AG09309 (cell line): ENCODE measurements at regions not wholly inside any gene's neighbourhood (a gene's known extent, or its start where the extent isn't known, plus 50 kb on each side); places are given as distances from the start of the nearest gene placed in this dataset.
"Not testable (repeated sequence)": the region's sequence is repeated elsewhere in the genome, so short reads cannot be mapped to it uniquely, and the experiment has no call there.

ENCODE experiments used
- DNase-seq: peaks from one replicate; pipeline ENCODE4 v3.0.0-alpha.2; 2010; ENCODE audit warnings: low read depth
- H3K4me3 ChIP-seq: 2 replicates; pipeline ENCODE4 v1.5.1; 2011; ENCODE audit warnings: mild to moderate bottlenecking, low read depth, low read length, moderate library complexity; ENCODE audit not compliant: control insufficient read depth
- CTCF ChIP-seq: IDR thresholded peaks from 2 replicates; pipeline ENCODE4 v1.5.1; 2011; ENCODE audit warnings: mild to moderate bottlenecking, low read depth, low read length, inconsistent platforms; ENCODE audit not compliant: insufficient read depth, control insufficient read depth; ENCODE audit errors: missing control alignments

GRCh38 chr17:13659051-13659450 lies 57.3 kb upstream of the HS3ST3A1 start:
- H3K4me3 ChIP-seq, DNase-seq: not testable (repeated sequence)

GRCh38 chr17:13665872-13666635 lies 64.3 kb upstream of the HS3ST3A1 start:
- TF ChIP-seq CTCF: no peak
- DNase-seq: no peak
- no peak overlapping the region for H3K4me3 ChIP-seq

- TF ChIP-seq CTCF: no peak
- no peak for DNase-seq
- H3K4me3 ChIP-seq: no peak overlapping the region
Observed at GRCh38 chr17:13671341-13671740, 69.6 kb upstream of the HS3ST3A1 start.

GRCh38 chr17:13671771-13672170 lies 70.0 kb upstream of the HS3ST3A1 start:
- no peak for DNase-seq
- no peak overlapping the region for H3K4me3 ChIP-seq
- no peak for TF ChIP-seq CTCF

- H3K4me3 ChIP-seq: no peak overlapping the region
- no peak for DNase-seq
- no peak for TF ChIP-seq CTCF
Observed at GRCh38 chr17:13678361-13678760, 76.6 kb upstream of the HS3ST3A1 start.

DNA sequence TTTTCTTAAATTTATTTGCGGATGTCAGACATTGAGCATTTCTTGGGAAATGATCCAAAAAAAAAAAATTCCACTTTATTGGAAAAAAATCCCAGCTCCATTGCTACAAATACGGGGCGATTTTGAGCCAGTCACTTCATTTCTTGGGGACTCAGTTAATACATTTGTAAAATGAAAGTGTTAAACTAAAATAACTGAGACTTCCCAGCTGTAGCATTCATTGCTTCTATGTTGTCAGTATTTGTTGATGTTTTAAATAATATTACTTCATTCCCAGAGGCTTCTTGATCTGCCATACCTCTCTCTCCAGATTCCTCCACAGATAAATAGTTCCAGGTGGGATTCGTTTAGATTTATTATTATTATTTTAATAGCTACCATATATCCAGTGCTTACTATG lies 77.1 kb upstream of the HS3ST3A1 start:
- no peak for TF ChIP-seq CTCF
- H3K4me3 ChIP-seq: no peak overlapping the region
- DNase-seq: no peak

GRCh38 chr17:13688716-13689115 lies 87.0 kb upstream of the HS3ST3A1 start:
- no peak for TF ChIP-seq CTCF
- no peak for DNase-seq
- H3K4me3 ChIP-seq: no peak overlapping the region
